ENCODE measurements at regions not wholly inside any gene's neighbourhood (a gene's known extent, or its start where the extent isn't known, plus 50 kb on each side); places are given as distances from the start of the nearest gene placed in this dataset.

- no peak for TF ChIP-seq POLR2A (IDR thresholded peaks at IDR 0.05)
- TF ChIP-seq CTCF (IDR thresholded peaks at IDR 0.05): no peak
Observed at GRCh38 chr1:40928699-40929098, 50.8 kb upstream of the CTPS1 start.
